GM12878 (cell line): ENCODE measurements at regions not wholly inside any gene's neighbourhood (a gene's known extent, or its start where the extent isn't known, plus 50 kb on each side); places are given as distances from the start of the nearest gene placed in this dataset.

Source experiments
- ATAC-seq: fragments of 200-7000 bp; cut with Tn5 transposase; 3 replicates; pipeline ENCODE4 v1.9.1; 2020; ENCODE audit warnings: mild to moderate bottlenecking, moderate library complexity
- BruUV-seq: library from RNA; stranded (reverse); fragments of 400-500 nt; replicated peaks from 2 replicates; lab custom pipeline; 2021; lab: Mats Ljungman, UMichigan
- CTCF ChIA-PET: fragments of 300-600 bp; sonication (Branson Sonifier 250); formaldehyde crosslinking; extraction: SDS; loops from one replicate; lab custom pipeline; 2021; ENCODE audit warnings: inconsistent platforms; lab: Yijun Ruan, JAX
- POLR2A ChIA-PET: fragments of 350-600 bp; formaldehyde crosslinking; extraction: SDS; loops from one replicate; lab custom pipeline; 2021; ENCODE audit warnings: inconsistent platforms; lab: Charles Lee
- RAD21 ChIA-PET: fragments of 300-600 bp; sonication (Branson Sonifier 250); formaldehyde crosslinking; loops from one replicate; lab custom pipeline; 2023; ENCODE audit warnings: antibody characterized with exemption; ENCODE audit not compliant: unreplicated experiment; lab: Charles Lee
- SMC1A ChIA-PET: fragments of 300-600 bp; sonication (Branson Sonifier 250); formaldehyde crosslinking; loops from one replicate; lab custom pipeline; 2023; ENCODE audit not compliant: unreplicated experiment, uncharacterized antibody; lab: Charles Lee
- DNase-seq: peaks from one replicate; pipeline ENCODE4 v3.0.0-alpha.2; 2011; ENCODE audit warnings: low read depth, low spot score
- FAIRE-seq: peaks from 3 replicates; lab custom pipeline; 2011; peaks lifted over from hg19 to GRCh38; lab: Jason Lieb, UNC
- H2AFZ ChIP-seq: 2 replicates; pipeline ENCODE4 v1.6.0; 2011; ENCODE audit warnings: low read depth, low read length, control low read depth; ENCODE audit not compliant: control insufficient read depth
- H3K27ac ChIP-seq: 2 replicates; pipeline ENCODE4 v1.5.1; 2011; ENCODE audit warnings: control low read depth; ENCODE audit not compliant: control insufficient read depth, insufficient read depth
- H3K27me3 ChIP-seq, 2 experiments: replicated peaks in 1 of 2; 2 replicates each; pipeline versions ENCODE4 v1.6.0 to v1.6.1; 2011; ENCODE audit warnings: low read length in 1 of 2; ENCODE audit not compliant: control insufficient read depth in 2 of 2, insufficient read depth in 2 of 2
- H3K36me3 ChIP-seq, 2 experiments: 2 replicates each; pipeline ENCODE4 v1.5.1; 2011; ENCODE audit warnings: low read length in 1 of 2; ENCODE audit not compliant: control insufficient read depth in 2 of 2, insufficient read depth in 2 of 2
- H3K4me1 ChIP-seq: 2 replicates; pipeline ENCODE4 v1.6.1; 2011; ENCODE audit warnings: mild to moderate bottlenecking, low read length, moderate library complexity, mixed read lengths; ENCODE audit not compliant: control insufficient read depth, insufficient read depth
- H3K4me2 ChIP-seq: 2 replicates; pipeline ENCODE4 v1.6.0; 2011; ENCODE audit warnings: control low read depth; ENCODE audit not compliant: control insufficient read depth, insufficient read depth
- H3K4me3 ChIP-seq: fragments of 200-600 bp; sonication (generic); 2 replicates; pipeline ENCODE4 v1.5.1; 2016
- H3K79me2 ChIP-seq: 2 replicates; pipeline ENCODE4 v1.6.0; 2011; ENCODE audit warnings: low read length; ENCODE audit not compliant: control insufficient read depth, insufficient read depth
- H3K9ac ChIP-seq: 2 replicates; pipeline ENCODE4 v1.8.0; 2011; ENCODE audit warnings: low read length, control low read depth, mixed read lengths; ENCODE audit not compliant: control insufficient read depth, insufficient read depth
- H3K9me3 ChIP-seq: replicated peaks from 3 replicates; pipeline ENCODE4 v1.5.1; 2011; ENCODE audit warnings: mild to moderate bottlenecking, low read length; ENCODE audit not compliant: control insufficient read depth, insufficient read depth
- H4K20me1 ChIP-seq: 2 replicates; pipeline ENCODE4 v1.6.0; 2011; ENCODE audit not compliant: control insufficient read depth, insufficient read depth
- MEF2A ChIP-seq: IDR thresholded peaks from 2 replicates; pipeline ENCODE4 v1.6.1; 2011; ENCODE audit warnings: low read depth, mild to moderate bottlenecking, low read length, moderate library complexity; ENCODE audit not compliant: insufficient read depth
- TAF1 ChIP-seq: IDR thresholded peaks from 2 replicates; pipeline ENCODE4 v1.6.1; 2011; ENCODE audit warnings: mild to moderate bottlenecking, low read depth, low read length, borderline replicate concordance
- ZNF207 ChIP-seq: fragments of 450-650 bp; IDR thresholded peaks from 2 replicates; pipeline ENCODE4 v1.6.1; 2014; ENCODE audit warnings: antibody characterized with exemption, mild to moderate bottlenecking, borderline replicate concordance
- WGBS: methylation state at CpG from one replicate; pipeline ENCODE4 v1.1.6; 2016; ENCODE audit warnings: low lambda C conversion rate; ENCODE audit not compliant: insufficient replicate concordance, insufficient coverage; ENCODE audit errors: missing lambda C conversion rate; 5-methylcytosine and 5-hydroxymethylcytosine counted together
- in situ Hi-C: fragments of 300-500 bp; cut with MboI; formaldehyde crosslinking; loops from 9 replicates; pipeline ENCODE4 v1.14.3; 2018; ENCODE audit warnings: mixed read lengths
- intact Hi-C: fragments of 100-400 bp; cut with micrococcal nuclease; formaldehyde crosslinking; loops from one replicate; pipeline ENCODE4 v1.14.2; 2022; ENCODE audit not compliant: unreplicated experiment
- TF ChIP-seq, protein P1 (sequence below): fragments of 450-650 bp; IDR thresholded peaks from 2 replicates; pipeline ENCODE4 v1.6.1; 2017; ENCODE audit warnings: mild to moderate bottlenecking, moderate library complexity

DNA sequence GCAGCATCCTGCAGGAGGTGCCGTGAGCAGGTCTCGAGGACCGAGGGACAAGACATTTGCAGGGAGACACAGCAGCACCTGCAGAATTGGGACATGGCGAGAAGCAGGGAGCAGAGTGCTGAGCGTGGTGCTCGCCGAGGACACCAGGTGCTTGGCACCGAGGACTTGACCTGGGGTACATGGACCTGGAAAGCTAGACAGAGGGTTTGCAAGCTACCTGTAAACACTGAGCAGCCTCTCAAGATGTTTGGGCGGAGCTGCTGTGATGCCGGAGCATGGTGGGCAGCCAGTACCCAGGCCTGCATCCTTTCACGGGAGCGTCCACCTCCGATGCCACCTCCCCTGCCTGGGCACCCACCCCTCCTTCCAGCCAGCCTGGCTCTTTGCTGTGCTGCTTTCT is 773.2 kb downstream of the TBC1D22A start:
- no peak overlapping the region for H2AFZ ChIP-seq
- no peaks in the 10 kb centered on the region for H3K36me3 ChIP-seq
- intact Hi-C loops (no loop called here), in situ Hi-C loops (no loop called here)
- no peak for DNase-seq
- ChIA-PET RAD21 (no interaction called here), POLR2A (no interaction called here), SMC1A (interaction anchor here (1.0 kb wide), 1 partner anchor 128 kb away, joined by 3 read pairs; no protein-coding TSS in a partner anchor), CTCF (no interaction called here)
- no peak for FAIRE-seq
- H3K79me2 ChIP-seq: no peaks in the 10 kb centered on the region
- no peaks in the 10 kb centered on the region; the same call in 2 of the 3 replicates for H3K9me3 ChIP-seq
- ATAC-seq: no peak
- no peaks in the 10 kb centered on the region for H4K20me1 ChIP-seq
- no peak overlapping the region for H3K27ac ChIP-seq
- no peak overlapping the region for H3K4me2 ChIP-seq
- 41% methylated on average over 13 of the region's 13 CpGs for WGBS
- H3K4me3 ChIP-seq: no peak overlapping the region
- no peaks in the 10 kb centered on the region for H3K4me1 ChIP-seq
- no peaks in the 10 kb centered on the region for H3K27me3 ChIP-seq
- no TSS peak for BruUV-seq
- H3K9ac ChIP-seq: no peak overlapping the region
- TF ChIP-seq MEF2A: no peak
- TF ChIP-seq ZNF207: no peak
- no peak for TF ChIP-seq TAF1
- TF ChIP-seq, protein P1, sequence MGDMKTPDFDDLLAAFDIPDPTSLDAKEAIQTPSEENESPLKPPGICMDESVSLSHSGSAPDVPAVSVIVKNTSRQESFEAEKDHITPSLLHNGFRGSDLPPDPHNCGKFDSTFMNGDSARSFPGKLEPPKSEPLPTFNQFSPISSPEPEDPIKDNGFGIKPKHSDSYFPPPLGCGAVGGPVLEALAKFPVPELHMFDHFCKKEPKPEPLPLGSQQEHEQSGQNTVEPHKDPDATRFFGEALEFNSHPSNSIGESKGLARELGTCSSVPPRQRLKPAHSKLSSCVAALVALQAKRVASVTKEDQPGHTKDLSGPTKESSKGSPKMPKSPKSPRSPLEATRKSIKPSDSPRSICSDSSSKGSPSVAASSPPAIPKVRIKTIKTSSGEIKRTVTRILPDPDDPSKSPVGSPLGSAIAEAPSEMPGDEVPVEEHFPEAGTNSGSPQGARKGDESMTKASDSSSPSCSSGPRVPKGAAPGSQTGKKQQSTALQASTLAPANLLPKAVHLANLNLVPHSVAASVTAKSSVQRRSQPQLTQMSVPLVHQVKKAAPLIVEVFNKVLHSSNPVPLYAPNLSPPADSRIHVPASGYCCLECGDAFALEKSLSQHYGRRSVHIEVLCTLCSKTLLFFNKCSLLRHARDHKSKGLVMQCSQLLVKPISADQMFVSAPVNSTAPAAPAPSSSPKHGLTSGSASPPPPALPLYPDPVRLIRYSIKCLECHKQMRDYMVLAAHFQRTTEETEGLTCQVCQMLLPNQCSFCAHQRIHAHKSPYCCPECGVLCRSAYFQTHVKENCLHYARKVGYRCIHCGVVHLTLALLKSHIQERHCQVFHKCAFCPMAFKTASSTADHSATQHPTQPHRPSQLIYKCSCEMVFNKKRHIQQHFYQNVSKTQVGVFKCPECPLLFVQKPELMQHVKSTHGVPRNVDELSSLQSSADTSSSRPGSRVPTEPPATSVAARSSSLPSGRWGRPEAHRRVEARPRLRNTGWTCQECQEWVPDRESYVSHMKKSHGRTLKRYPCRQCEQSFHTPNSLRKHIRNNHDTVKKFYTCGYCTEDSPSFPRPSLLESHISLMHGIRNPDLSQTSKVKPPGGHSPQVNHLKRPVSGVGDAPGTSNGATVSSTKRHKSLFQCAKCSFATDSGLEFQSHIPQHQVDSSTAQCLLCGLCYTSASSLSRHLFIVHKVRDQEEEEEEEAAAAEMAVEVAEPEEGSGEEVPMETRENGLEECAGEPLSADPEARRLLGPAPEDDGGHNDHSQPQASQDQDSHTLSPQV: no peak
